Erythroblast (primary cell): ENCODE measurements at regions not wholly inside any gene's neighbourhood (a gene's known extent, or its start where the extent isn't known, plus 50 kb on each side); places are given as distances from the start of the nearest gene placed in this dataset.

Experiments used
- GATA1 ChIP-seq: IDR thresholded peaks from 2 replicates; pipeline ENCODE4 v1.6.1; 2011; ENCODE audit warnings: low read depth, mild to moderate bottlenecking, control low read depth, low read length, moderate library complexity
- POLR2A ChIP-seq: IDR thresholded peaks from 2 replicates; pipeline ENCODE4 v1.6.1; 2011; ENCODE audit warnings: mild to moderate bottlenecking, low read length

- TF ChIP-seq POLR2A (no peak), GATA1 (no peak)
These were observed 182.6 kb upstream of the TMEM106B start for GRCh38 chr7:12028508-12028907.
